ENCODE measurements at regions not wholly inside any gene's neighbourhood (a gene's known extent, or its start where the extent isn't known, plus 50 kb on each side); places are given as distances from the start of the nearest gene placed in this dataset.

- TF ChIP-seq, protein P1, sequence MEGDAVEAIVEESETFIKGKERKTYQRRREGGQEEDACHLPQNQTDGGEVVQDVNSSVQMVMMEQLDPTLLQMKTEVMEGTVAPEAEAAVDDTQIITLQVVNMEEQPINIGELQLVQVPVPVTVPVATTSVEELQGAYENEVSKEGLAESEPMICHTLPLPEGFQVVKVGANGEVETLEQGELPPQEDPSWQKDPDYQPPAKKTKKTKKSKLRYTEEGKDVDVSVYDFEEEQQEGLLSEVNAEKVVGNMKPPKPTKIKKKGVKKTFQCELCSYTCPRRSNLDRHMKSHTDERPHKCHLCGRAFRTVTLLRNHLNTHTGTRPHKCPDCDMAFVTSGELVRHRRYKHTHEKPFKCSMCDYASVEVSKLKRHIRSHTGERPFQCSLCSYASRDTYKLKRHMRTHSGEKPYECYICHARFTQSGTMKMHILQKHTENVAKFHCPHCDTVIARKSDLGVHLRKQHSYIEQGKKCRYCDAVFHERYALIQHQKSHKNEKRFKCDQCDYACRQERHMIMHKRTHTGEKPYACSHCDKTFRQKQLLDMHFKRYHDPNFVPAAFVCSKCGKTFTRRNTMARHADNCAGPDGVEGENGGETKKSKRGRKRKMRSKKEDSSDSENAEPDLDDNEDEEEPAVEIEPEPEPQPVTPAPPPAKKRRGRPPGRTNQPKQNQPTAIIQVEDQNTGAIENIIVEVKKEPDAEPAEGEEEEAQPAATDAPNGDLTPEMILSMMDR (IDR thresholded peaks at IDR 0.05; ENCODE audit: low read depth, low read length, missing input control): no peak
- TF ChIP-seq GABPA (IDR thresholded peaks at IDR 0.05 in 1 of 2, conservative IDR thresholded peaks at IDR 0.05 in 1 of 2): no peak
- no peak for TF ChIP-seq RAD21 (IDR thresholded peaks at IDR 0.05)
- TF ChIP-seq TAF1 (conservative IDR thresholded peaks at IDR 0.05): no peak
- no peak for TF ChIP-seq EGR1 (IDR thresholded peaks at IDR 0.05; ENCODE audit: low read depth in 2 of 2)
- TF ChIP-seq REST (IDR thresholded peaks at IDR 0.05): no peak
- TF ChIP-seq MAX (IDR thresholded peaks at IDR 0.05): no peak
- TF ChIP-seq FOXA2 (IDR thresholded peaks at IDR 0.05): no peak
- no peak for TF ChIP-seq FOXA1 (IDR thresholded peaks at IDR 0.05)
- TF ChIP-seq SP1 (IDR thresholded peaks at IDR 0.05): no peak
Observed at GRCh38 chr1:36554323-36554628, 71.6 kb upstream of the CSF3R start.

Data from liver (tissue), 3 donors.